Liver (tissue), 8 donors: ENCODE measurements at regions not wholly inside any gene's neighbourhood (a gene's known extent, or its start where the extent isn't known, plus 50 kb on each side); places are given as distances from the start of the nearest gene placed in this dataset.

Experiments used
- DNase-seq: peaks from one replicate; pipeline ENCODE4 v3.0.0-alpha.2; 2017; ENCODE audit warnings: low spot score
- H3K27ac ChIP-seq, 2 donors: one replicate each; pipeline ENCODE4 v1.7.0; 2013; ENCODE audit warnings: inconsistent platforms in 2 of 2, low read length in 2 of 2, control low read depth in 1 of 2, low read depth in 1 of 2, mild to moderate bottlenecking in 1 of 2
- H3K27me3 ChIP-seq, 4 donors: one replicate each; pipeline versions ENCODE4 v1.6.1 to v1.7.0; 2013; ENCODE audit warnings: low read length in 3 of 4, inconsistent platforms in 1 of 4, mild to moderate bottlenecking in 1 of 4, moderate library complexity in 1 of 4; ENCODE audit not compliant: control insufficient read depth in 4 of 4, insufficient read depth in 4 of 4
- H3K36me3 ChIP-seq, 4 donors: one replicate each; pipeline versions ENCODE4 v1.6.1 to v1.7.0; 2013; ENCODE audit warnings: low read length in 3 of 4, mild to moderate bottlenecking in 3 of 4, low read depth in 1 of 4, moderate library complexity in 1 of 4; ENCODE audit not compliant: control insufficient read depth in 4 of 4, insufficient read depth in 3 of 4
- H3K4me1 ChIP-seq, 4 donors: one replicate each; pipeline versions ENCODE4 v1.6.1 to v1.7.0; 2013; ENCODE audit warnings: low read length in 3 of 4, mild to moderate bottlenecking in 3 of 4, moderate library complexity in 1 of 4; ENCODE audit not compliant: control insufficient read depth in 4 of 4, insufficient read depth in 4 of 4
- H3K4me3 ChIP-seq, 3 donors: one replicate each; pipeline versions ENCODE4 v1.6.1 to v1.7.0; 2013; ENCODE audit warnings: low read length in 3 of 3, control low read depth in 1 of 3, low read depth in 1 of 3, mild to moderate bottlenecking in 1 of 3
- H3K9ac ChIP-seq, 2 donors: one replicate each; pipeline ENCODE4 v1.7.0; 2013; ENCODE audit warnings: low read length in 2 of 2, mild to moderate bottlenecking in 2 of 2, moderate library complexity in 2 of 2, control low read depth in 1 of 2, low read depth in 1 of 2
- H3K9me3 ChIP-seq, 4 donors: one replicate each; pipeline versions ENCODE4 v1.6.1 to v1.7.0; 2013; ENCODE audit warnings: low read length in 3 of 4; ENCODE audit not compliant: control insufficient read depth in 4 of 4
- ATF3 ChIP-seq: IDR thresholded peaks from 2 replicates; pipeline ENCODE4 v1.6.1; 2016; ENCODE audit warnings: antibody characterized with exemption
- EGR1 ChIP-seq, 2 donors: IDR thresholded peaks; 2 replicates each; pipeline ENCODE4 v1.6.1; 2016 to 2018; ENCODE audit warnings: antibody characterized with exemption in 2 of 2, low read depth in 2 of 2
- FOXA2 ChIP-seq: IDR thresholded peaks from 2 replicates; pipeline ENCODE4 v1.6.1; 2016; ENCODE audit warnings: antibody characterized with exemption
- GABPA ChIP-seq, 2 donors: IDR thresholded peaks in 1 of 2; conservative IDR thresholded peaks in 1 of 2; 2 replicates each; pipeline ENCODE4 v1.6.1; 2016; ENCODE audit warnings: antibody characterized with exemption in 2 of 2, mild to moderate bottlenecking in 1 of 2, moderate library complexity in 1 of 2
- HNF4A ChIP-seq, 2 donors: conservative IDR thresholded peaks; 2 replicates each; pipeline ENCODE4 v1.6.1; 2016; ENCODE audit warnings: antibody characterized with exemption in 2 of 2, mild to moderate bottlenecking in 2 of 2
- HNF4G ChIP-seq: IDR thresholded peaks from 2 replicates; pipeline ENCODE4 v1.6.1; 2016; ENCODE audit warnings: antibody characterized with exemption
- JUND ChIP-seq, 2 donors: IDR thresholded peaks; 2 replicates each; pipeline ENCODE4 v1.6.1; 2016; ENCODE audit warnings: antibody characterized with exemption in 2 of 2
- MAX ChIP-seq: IDR thresholded peaks from 2 replicates; pipeline ENCODE4 v1.6.1; 2016; ENCODE audit warnings: antibody characterized with exemption
- NR2F2 ChIP-seq: IDR thresholded peaks from 2 replicates; pipeline ENCODE4 v1.6.1; 2016; ENCODE audit warnings: antibody characterized with exemption
- RAD21 ChIP-seq, 2 donors: IDR thresholded peaks; 2 replicates each; pipeline ENCODE4 v1.6.1; 2016; ENCODE audit warnings: antibody characterized with exemption in 2 of 2, mild to moderate bottlenecking in 2 of 2
- RXRA ChIP-seq, 2 donors: IDR thresholded peaks; 2 replicates each; pipeline ENCODE4 v1.6.1; 2017 to 2018; ENCODE audit warnings: antibody characterized with exemption in 2 of 2, mild to moderate bottlenecking in 1 of 2
- SP1 ChIP-seq: IDR thresholded peaks from 2 replicates; pipeline ENCODE4 v1.6.1; 2018; ENCODE audit warnings: antibody characterized with exemption, mild to moderate bottlenecking
- TAF1 ChIP-seq: conservative IDR thresholded peaks from 2 replicates; pipeline ENCODE4 v1.6.1; 2016; ENCODE audit warnings: antibody characterized with exemption, mild to moderate bottlenecking
- YY1 ChIP-seq: IDR thresholded peaks from 2 replicates; pipeline ENCODE4 v1.6.1; 2016; ENCODE audit warnings: antibody characterized with exemption, mild to moderate bottlenecking
- ZBTB33 ChIP-seq: IDR thresholded peaks from 2 replicates; pipeline ENCODE4 v1.6.1; 2016; ENCODE audit warnings: antibody characterized with exemption
- WGBS: extraction: QIAGEN DNeasy Blood & Tissue Kit; methylation state at CpG from one replicate; pipeline ENCODE4 v1.1.7; 2013; 5-methylcytosine and 5-hydroxymethylcytosine counted together
- TF ChIP-seq, protein P1 (sequence below): fragments of 150-350 bp; IDR thresholded peaks from 2 replicates; pipeline ENCODE4 v1.5.1; 2017; ENCODE audit warnings: improper control_type of control experiment, low read depth, low read length; ENCODE audit not compliant: missing input control
- TF ChIP-seq, protein P2 (sequence below): IDR thresholded peaks from 2 replicates; pipeline ENCODE4 v1.6.1; 2016; ENCODE audit warnings: antibody characterized with exemption, mild to moderate bottlenecking
- donor health status: healthy.
- donor health status: healthy.
- donor health status: healthy.
- donor health status: healthy.
- donor health status: healthy.

GRCh38 chr3:44114142-44114541 is 127.5 kb upstream of the TOPAZ1 start:
- no peak overlapping the region for H3K9ac ChIP-seq
- no peaks in the 10 kb centered on the region for H3K4me1 ChIP-seq
- H3K36me3 ChIP-seq, result no peaks in the 10 kb centered on the region
- no peak overlapping the region for H3K27ac ChIP-seq
- no peaks in the 10 kb centered on the region for H3K9me3 ChIP-seq
- WGBS, result 44% methylated on average over 12 of the region's 12 CpGs
- peak; percentile 52 for DNase-seq
- H3K27me3 ChIP-seq, result peaks cover 0 to 6% (median 0%) of the 10 kb centered on the region in 4 donors
- TF ChIP-seq, protein P1, sequence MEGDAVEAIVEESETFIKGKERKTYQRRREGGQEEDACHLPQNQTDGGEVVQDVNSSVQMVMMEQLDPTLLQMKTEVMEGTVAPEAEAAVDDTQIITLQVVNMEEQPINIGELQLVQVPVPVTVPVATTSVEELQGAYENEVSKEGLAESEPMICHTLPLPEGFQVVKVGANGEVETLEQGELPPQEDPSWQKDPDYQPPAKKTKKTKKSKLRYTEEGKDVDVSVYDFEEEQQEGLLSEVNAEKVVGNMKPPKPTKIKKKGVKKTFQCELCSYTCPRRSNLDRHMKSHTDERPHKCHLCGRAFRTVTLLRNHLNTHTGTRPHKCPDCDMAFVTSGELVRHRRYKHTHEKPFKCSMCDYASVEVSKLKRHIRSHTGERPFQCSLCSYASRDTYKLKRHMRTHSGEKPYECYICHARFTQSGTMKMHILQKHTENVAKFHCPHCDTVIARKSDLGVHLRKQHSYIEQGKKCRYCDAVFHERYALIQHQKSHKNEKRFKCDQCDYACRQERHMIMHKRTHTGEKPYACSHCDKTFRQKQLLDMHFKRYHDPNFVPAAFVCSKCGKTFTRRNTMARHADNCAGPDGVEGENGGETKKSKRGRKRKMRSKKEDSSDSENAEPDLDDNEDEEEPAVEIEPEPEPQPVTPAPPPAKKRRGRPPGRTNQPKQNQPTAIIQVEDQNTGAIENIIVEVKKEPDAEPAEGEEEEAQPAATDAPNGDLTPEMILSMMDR, result peak; percentile 10
- no peak for TF ChIP-seq SP1
- peak; percentile 20 to 67 for TF ChIP-seq RAD21 (IDR thresholded peaks at IDR 0.05)
- H3K4me3 ChIP-seq, result no peak overlapping the region

DNA sequence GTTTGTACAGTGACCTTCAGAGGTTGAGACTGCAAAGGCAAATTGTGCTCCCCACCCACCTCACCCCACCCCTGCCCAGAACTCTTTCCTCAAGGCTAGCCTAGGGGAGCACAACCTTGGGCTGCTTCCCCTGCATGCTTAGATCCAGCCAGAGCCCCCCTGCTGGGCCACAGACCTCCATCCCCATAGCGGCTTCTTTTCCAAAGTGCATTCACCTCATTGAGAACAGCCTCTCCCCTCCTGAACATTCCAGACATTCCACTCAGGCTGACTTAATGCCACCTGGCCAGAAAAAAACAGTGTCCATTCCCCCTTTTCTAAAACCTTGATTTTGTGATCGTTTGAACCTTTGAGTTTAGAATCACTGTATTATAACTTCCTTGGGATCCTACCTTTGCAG is 124.4 kb upstream of the TOPAZ1 start:
- DNase-seq, result no peak
- Histone ChIP-seq H3K36me3 (no peaks in the 10 kb centered on the region), H3K27ac (no peak overlapping the region), H3K4me3 (no peak overlapping the region), H3K9ac (no peak overlapping the region), H3K9me3 (no peaks in the 10 kb centered on the region), H3K4me1 (no peaks in the 10 kb centered on the region), H3K27me3 (peaks cover 0 to 6% (median 0%) of the 10 kb centered on the region in 4 donors)
- 33% methylated on average over 2 of the region's 2 CpGs for WGBS
- TF ChIP-seq RXRA (IDR thresholded peaks at IDR 0.05) (no peak), GABPA (IDR thresholded peaks at IDR 0.05 in 1 of 2, conservative IDR thresholded peaks at IDR 0.05 in 1 of 2) (no peak), ATF3 (no peak), ZBTB33 (no peak), JUND (IDR thresholded peaks at IDR 0.05) (no peak), SP1 (no peak), HNF4G (no peak), NR2F2 (no peak), EGR1 (IDR thresholded peaks at IDR 0.05; ENCODE audit: low read depth in 2 of 2) (no peak), TAF1 (no peak), MAX (no peak), YY1 (no peak), HNF4A (conservative IDR thresholded peaks at IDR 0.05) (no peak)

DNA sequence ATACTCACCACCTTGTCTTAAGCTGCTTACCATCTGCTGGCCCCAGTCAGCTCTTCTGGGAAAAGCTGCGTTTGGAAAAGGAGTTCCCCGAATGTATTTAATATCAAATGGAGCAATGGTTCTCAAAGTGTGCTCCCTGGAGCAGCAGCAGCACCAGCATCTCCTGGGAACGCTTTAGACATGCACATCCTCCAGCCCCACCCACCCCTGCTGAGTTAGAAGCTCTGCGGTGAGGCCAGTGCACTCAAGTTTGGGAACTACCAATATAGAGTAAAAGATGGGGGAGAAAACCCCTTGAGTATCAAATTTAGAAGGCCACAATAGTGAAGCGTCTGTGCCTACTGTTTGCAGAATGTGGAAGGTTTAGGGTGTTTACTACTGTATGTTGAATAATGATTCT is 124.0 kb upstream of the TOPAZ1 start:
- Histone ChIP-seq H3K36me3 (no peaks in the 10 kb centered on the region), H3K9me3 (no peaks in the 10 kb centered on the region), H3K27me3 (peaks cover 0 to 6% (median 0%) of the 10 kb centered on the region in 4 donors), H3K27ac (no peak overlapping the region), H3K4me1 (no peaks in the 10 kb centered on the region), H3K9ac (no peak overlapping the region), H3K4me3 (no peak overlapping the region)
- 77% methylated on average over 5 of the region's 5 CpGs for WGBS
- no peak for TF ChIP-seq JUND (IDR thresholded peaks at IDR 0.05)
- no peak for TF ChIP-seq FOXA2
- TF ChIP-seq, protein P1, result no peak
- TF ChIP-seq, protein P2, sequence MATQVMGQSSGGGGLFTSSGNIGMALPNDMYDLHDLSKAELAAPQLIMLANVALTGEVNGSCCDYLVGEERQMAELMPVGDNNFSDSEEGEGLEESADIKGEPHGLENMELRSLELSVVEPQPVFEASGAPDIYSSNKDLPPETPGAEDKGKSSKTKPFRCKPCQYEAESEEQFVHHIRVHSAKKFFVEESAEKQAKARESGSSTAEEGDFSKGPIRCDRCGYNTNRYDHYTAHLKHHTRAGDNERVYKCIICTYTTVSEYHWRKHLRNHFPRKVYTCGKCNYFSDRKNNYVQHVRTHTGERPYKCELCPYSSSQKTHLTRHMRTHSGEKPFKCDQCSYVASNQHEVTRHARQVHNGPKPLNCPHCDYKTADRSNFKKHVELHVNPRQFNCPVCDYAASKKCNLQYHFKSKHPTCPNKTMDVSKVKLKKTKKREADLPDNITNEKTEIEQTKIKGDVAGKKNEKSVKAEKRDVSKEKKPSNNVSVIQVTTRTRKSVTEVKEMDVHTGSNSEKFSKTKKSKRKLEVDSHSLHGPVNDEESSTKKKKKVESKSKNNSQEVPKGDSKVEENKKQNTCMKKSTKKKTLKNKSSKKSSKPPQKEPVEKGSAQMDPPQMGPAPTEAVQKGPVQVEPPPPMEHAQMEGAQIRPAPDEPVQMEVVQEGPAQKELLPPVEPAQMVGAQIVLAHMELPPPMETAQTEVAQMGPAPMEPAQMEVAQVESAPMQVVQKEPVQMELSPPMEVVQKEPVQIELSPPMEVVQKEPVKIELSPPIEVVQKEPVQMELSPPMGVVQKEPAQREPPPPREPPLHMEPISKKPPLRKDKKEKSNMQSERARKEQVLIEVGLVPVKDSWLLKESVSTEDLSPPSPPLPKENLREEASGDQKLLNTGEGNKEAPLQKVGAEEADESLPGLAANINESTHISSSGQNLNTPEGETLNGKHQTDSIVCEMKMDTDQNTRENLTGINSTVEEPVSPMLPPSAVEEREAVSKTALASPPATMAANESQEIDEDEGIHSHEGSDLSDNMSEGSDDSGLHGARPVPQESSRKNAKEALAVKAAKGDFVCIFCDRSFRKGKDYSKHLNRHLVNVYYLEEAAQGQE, result no peak
- no peak for TF ChIP-seq EGR1 (IDR thresholded peaks at IDR 0.05; ENCODE audit: low read depth in 2 of 2)
- no peak for DNase-seq
